ENCODE measurements at regions not wholly inside any gene's neighbourhood (a gene's known extent, or its start where the extent isn't known, plus 50 kb on each side); places are given as distances from the start of the nearest gene placed in this dataset.

DNA sequence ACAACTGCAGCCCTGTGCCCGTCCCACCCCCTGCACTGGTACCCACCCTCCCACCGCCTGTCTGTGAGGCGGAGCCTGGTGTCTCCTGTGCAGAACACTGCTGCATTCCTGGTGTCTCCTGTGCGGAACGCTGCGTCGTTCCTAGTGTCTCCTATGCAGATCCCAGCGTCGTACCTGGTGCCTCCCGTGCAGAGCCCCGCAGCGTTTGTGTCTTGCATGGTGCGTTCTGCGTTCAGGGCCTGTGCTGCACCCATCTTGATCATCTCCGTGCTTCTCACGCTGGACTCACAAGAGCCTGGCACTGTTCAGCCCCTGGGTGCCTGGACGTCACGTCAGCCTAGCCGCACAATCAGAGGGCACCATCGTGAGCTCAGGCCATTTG lies 248.6 kb upstream of the SALL3 start:
- H3K4me3 Mint-ChIP-seq, result no peak overlapping the region
- Histone ChIP-seq H3K4me3 (ENCODE audit: low read length) (no peak overlapping the region), H3K4me1 (ENCODE audit: control insufficient read depth in 2 of 2, insufficient read depth in 2 of 2, low read length in 2 of 2) (no peaks in the 10 kb centered on the region), H3K36me3 (ENCODE audit: control insufficient read depth in 2 of 3, insufficient read depth in 3 of 3, low read length in 3 of 3) (no peaks in the 10 kb centered on the region), H3K9me3 (ENCODE audit: control insufficient read depth in 2 of 3, low read length in 3 of 3) (no peaks in the 10 kb centered on the region), H3K27me3 (ENCODE audit: control insufficient read depth in 2 of 2, insufficient read depth in 2 of 2, low read length in 2 of 2) (no peaks in the 10 kb centered on the region), H3K27ac (ENCODE audit: low read depth, low read length) (no peak overlapping the region)
- no peak for DNase-seq
- peaks cover 0 to 1% (median 0%) of the 10 kb centered on the region in 11 donors for H3K9me3 Mint-ChIP-seq
- intact Hi-C loops (cut with micrococcal nuclease), result no loop called here
- no peak overlapping the region for H3K27ac Mint-ChIP-seq
- H3K4me1 Mint-ChIP-seq, result no peaks in the 10 kb centered on the region
- POLR2A ChIA-PET, result no interaction called here
- H3K27me3 Mint-ChIP-seq, result peaks cover 0 to 14% (median 0%) of the 10 kb centered on the region in 5 donors
- no peaks in the 10 kb centered on the region for H3K36me3 Mint-ChIP-seq
- ATAC-seq, result no peak
- CTCF ChIA-PET, result no interaction called here

DNA sequence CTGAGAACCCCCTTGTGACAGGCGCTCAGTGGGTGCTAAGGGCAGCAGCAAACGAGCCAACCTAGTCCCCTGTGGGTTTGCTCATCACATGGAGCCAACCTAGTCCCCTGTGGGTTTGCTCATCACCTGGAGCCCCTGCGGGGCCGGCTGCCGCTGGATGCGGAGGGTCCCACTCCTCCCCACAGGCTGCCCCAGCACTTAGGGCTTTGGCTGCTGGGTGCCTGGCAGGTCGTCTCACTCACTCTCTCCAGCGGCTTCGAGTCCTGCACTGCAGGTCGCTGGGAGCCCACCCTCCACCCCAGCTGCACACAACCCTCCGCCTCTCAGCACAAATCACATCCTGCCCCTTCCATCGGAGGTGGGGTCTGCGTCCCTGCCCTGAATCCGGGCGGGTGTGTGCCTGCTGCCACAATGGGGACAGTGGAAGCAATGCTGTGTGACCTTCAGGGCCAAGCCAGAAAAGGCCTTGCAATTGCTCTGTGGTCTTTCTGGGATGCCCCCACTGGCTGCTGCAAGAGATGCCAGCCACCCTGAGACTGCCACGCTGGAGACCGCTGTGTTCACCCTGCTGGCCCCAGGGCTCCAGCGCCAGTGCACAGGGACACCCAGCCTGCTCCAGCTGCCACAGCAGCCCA lies 248.1 kb upstream of the SALL3 start:
- no peaks in the 10 kb centered on the region for H3K4me1 Mint-ChIP-seq
- Histone ChIP-seq H3K4me1 (ENCODE audit: control insufficient read depth in 2 of 2, insufficient read depth in 2 of 2, low read length in 2 of 2) (no peaks in the 10 kb centered on the region), H3K36me3 (ENCODE audit: control insufficient read depth in 2 of 3, insufficient read depth in 3 of 3, low read length in 3 of 3) (no peaks in the 10 kb centered on the region), H3K4me3 (ENCODE audit: low read length) (no peak overlapping the region), H3K27ac (ENCODE audit: low read depth, low read length) (no peak overlapping the region), H3K27me3 (ENCODE audit: control insufficient read depth in 2 of 2, insufficient read depth in 2 of 2, low read length in 2 of 2) (no peaks in the 10 kb centered on the region), H3K9me3 (ENCODE audit: control insufficient read depth in 2 of 3, low read length in 3 of 3) (no peaks in the 10 kb centered on the region)
- H3K4me3 Mint-ChIP-seq, result no peak overlapping the region
- no peaks in the 10 kb centered on the region for H3K36me3 Mint-ChIP-seq
- CTCF ChIA-PET, result no interaction called here
- ATAC-seq, result no peak
- H3K9me3 Mint-ChIP-seq, result peaks cover 0 to 1% (median 0%) of the 10 kb centered on the region in 11 donors
- H3K27ac Mint-ChIP-seq, result no peak overlapping the region
- intact Hi-C loops (cut with micrococcal nuclease), result no loop called here
- POLR2A ChIA-PET, result no interaction called here
- H3K27me3 Mint-ChIP-seq, result peaks cover 0 to 14% (median 0%) of the 10 kb centered on the region in 5 donors
- DNase-seq, result no peak

DNA sequence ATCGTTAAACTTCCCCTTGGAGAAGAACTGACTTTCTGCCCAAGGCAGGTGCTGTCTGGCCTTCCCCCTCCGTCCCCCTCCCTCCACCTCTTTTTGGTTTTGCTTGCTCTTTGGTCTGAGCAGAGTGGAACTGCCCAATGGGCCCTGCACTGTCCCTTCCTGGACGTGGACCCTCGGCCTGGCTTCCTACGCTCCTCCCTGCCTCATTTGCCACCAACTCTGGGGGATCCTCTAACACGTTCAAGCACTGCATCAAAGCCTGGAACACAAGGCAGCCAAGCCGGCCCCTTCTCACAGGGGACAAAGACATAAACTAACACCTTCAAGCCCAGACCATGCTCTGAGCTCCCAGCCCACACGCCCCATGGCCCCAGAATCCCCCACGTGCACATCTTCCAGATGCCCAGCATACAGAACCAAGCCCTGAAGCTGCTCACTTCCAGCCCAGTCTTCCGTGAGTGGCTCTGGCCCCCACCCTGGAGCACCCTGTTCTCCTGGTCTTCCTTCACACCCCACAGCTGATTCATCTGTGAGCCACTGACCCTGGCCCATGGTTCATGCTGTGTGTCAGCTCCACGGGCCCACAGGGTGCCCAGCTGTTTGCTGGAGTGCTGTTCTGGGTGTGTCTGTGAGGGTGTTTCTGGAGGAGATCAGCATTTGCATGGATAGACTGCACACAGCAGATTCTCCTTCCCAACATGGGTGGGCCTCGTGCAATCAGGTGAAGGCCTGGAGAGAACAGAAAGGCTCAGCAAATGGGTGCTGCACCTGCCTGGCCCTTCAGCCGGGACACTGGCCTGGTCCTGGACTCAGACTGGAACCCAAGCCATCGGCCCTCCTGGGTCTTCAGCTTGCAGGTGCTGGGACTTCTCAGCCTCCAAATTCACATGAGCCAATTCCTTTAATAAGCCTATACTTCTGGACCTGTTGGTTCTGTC lies 247.1 kb upstream of the SALL3 start:
- ATAC-seq (no peak), DNase-seq (no peak)
- H3K4me1 ChIP-seq (ENCODE audit: control insufficient read depth in 2 of 2, insufficient read depth in 2 of 2, low read length in 2 of 2), result no peaks in the 10 kb centered on the region
- no peaks in the 10 kb centered on the region for H3K36me3 ChIP-seq (ENCODE audit: control insufficient read depth in 2 of 3, insufficient read depth in 3 of 3, low read length in 3 of 3)
- Mint-ChIP-seq H3K36me3 (no peaks in the 10 kb centered on the region), H3K9me3 (peaks cover 0 to 2% (median 0%) of the 10 kb centered on the region in 11 donors), H3K4me1 (peaks cover 0 to 2% (median 0%) of the 10 kb centered on the region in 7 donors), H3K27me3 (peaks cover 0 to 14% (median 0%) of the 10 kb centered on the region in 5 donors), H3K4me3 (no peak overlapping the region), H3K27ac (no peak overlapping the region)
- no peak overlapping the region for H3K27ac ChIP-seq (ENCODE audit: low read depth, low read length)
- no peaks in the 10 kb centered on the region for H3K9me3 ChIP-seq (ENCODE audit: control insufficient read depth in 2 of 3, low read length in 3 of 3)
- intact Hi-C loops (cut with micrococcal nuclease), result no loop called here
- no peaks in the 10 kb centered on the region for H3K27me3 ChIP-seq (ENCODE audit: control insufficient read depth in 2 of 2, insufficient read depth in 2 of 2, low read length in 2 of 2)
- ChIA-PET CTCF (no interaction called here), POLR2A (no interaction called here)
- H3K4me3 ChIP-seq (ENCODE audit: low read length), result no peak overlapping the region

DNA sequence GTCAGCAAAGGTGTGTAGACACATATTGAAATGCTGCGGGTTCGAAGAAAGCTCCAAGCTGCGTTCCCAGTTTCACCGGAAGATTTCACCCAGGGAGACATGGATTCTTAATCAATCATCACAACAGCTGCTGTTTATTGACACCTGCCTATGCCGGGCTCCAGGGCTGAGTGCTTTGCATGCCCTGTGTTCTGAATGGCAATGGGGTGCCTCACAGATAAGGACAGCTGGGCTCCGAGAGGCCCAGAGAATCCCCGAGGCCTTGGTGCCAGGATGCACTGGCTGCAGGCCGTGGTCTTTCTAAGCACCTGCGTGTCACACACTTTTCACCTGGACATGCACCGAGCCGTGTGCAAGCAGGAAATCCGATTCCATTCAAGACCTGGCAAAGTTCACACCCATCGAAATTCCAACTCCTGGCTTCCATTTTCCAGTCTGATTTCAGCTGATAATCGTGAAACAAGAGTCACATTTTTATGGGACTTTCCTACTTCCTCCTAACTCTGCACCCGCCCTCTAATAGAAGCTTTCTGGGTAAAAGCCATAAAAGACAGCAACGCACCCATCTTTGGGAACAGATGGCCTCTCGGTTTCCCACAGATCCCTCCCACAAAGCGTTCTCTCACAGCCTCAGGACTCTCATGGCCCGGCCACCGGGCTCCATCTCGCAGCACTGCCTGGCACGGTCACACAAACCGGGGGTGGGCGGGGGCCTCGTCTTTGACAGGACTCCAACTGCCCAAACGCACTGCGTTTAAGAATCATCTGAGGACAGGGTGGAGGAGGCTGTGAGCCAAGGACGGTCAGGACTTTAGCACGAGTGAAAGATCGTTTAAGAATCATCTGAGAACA lies 245.6 kb upstream of the SALL3 start:
- no peak overlapping the region for H3K4me3 Mint-ChIP-seq
- ChIA-PET POLR2A (no interaction called here), CTCF (no interaction called here)
- peaks cover 0 to 14% (median 0%) of the 10 kb centered on the region in 5 donors for H3K27me3 Mint-ChIP-seq
- no peaks in the 10 kb centered on the region for H3K36me3 Mint-ChIP-seq
- Histone ChIP-seq H3K36me3 (ENCODE audit: control insufficient read depth in 2 of 3, insufficient read depth in 3 of 3, low read length in 3 of 3) (no peaks in the 10 kb centered on the region), H3K27ac (ENCODE audit: low read depth, low read length) (no peak overlapping the region), H3K4me1 (ENCODE audit: control insufficient read depth in 2 of 2, insufficient read depth in 2 of 2, low read length in 2 of 2) (no peaks in the 10 kb centered on the region), H3K9me3 (ENCODE audit: control insufficient read depth in 2 of 3, low read length in 3 of 3) (no peaks in the 10 kb centered on the region), H3K4me3 (ENCODE audit: low read length) (no peak overlapping the region), H3K27me3 (ENCODE audit: control insufficient read depth in 2 of 2, insufficient read depth in 2 of 2, low read length in 2 of 2) (no peaks in the 10 kb centered on the region)
- H3K4me1 Mint-ChIP-seq, result peaks cover 0 to 2% (median 0%) of the 10 kb centered on the region in 7 donors
- no peak overlapping the region for H3K27ac Mint-ChIP-seq
- ATAC-seq (no peak), DNase-seq (no peak)
- H3K9me3 Mint-ChIP-seq, result peaks cover 0 to 2% (median 0%) of the 10 kb centered on the region in 11 donors
- intact Hi-C loops (cut with micrococcal nuclease), result no loop called here

DNA sequence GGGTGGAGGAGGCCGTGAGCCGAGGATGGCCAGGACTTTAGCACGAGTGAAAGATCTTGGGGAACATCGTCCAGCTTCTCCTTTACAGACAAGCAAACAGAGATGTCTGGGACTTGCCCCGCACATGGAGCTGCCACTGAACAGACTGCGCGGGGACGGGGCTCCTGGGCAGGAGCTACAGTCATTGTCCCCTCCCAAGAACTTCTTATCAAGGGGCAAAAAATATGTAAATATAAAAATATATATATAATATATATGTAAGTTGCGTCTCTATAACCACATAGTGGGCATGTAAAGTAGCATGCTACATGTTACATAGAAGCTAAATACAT lies 245.0 kb upstream of the SALL3 start:
- no peaks in the 10 kb centered on the region for H3K27me3 ChIP-seq (ENCODE audit: control insufficient read depth in 2 of 2, insufficient read depth in 2 of 2, low read length in 2 of 2)
- H3K4me1 ChIP-seq (ENCODE audit: control insufficient read depth in 2 of 2, insufficient read depth in 2 of 2, low read length in 2 of 2), result no peaks in the 10 kb centered on the region
- H3K4me1 Mint-ChIP-seq, result peaks cover 0 to 2% (median 0%) of the 10 kb centered on the region in 7 donors
- no peak overlapping the region for H3K27ac Mint-ChIP-seq
- H3K36me3 Mint-ChIP-seq, result no peaks in the 10 kb centered on the region
- no peaks in the 10 kb centered on the region for H3K36me3 ChIP-seq (ENCODE audit: control insufficient read depth in 2 of 3, insufficient read depth in 3 of 3, low read length in 3 of 3)
- no peak for ATAC-seq
- POLR2A ChIA-PET, result no interaction called here
- H3K4me3 Mint-ChIP-seq, result no peak overlapping the region
- CTCF ChIA-PET, result no interaction called here
- intact Hi-C loops (cut with micrococcal nuclease), result no loop called here
- no peak overlapping the region for H3K4me3 ChIP-seq (ENCODE audit: low read length)
- no peak for DNase-seq
- H3K9me3 ChIP-seq (ENCODE audit: control insufficient read depth in 2 of 3, low read length in 3 of 3), result no peaks in the 10 kb centered on the region
- peaks cover 0 to 17% (median 0%) of the 10 kb centered on the region in 5 donors for H3K27me3 Mint-ChIP-seq
- H3K9me3 Mint-ChIP-seq, result peaks cover 0 to 3% (median 0%) of the 10 kb centered on the region in 11 donors
- H3K27ac ChIP-seq (ENCODE audit: low read depth, low read length), result no peak overlapping the region

DNA sequence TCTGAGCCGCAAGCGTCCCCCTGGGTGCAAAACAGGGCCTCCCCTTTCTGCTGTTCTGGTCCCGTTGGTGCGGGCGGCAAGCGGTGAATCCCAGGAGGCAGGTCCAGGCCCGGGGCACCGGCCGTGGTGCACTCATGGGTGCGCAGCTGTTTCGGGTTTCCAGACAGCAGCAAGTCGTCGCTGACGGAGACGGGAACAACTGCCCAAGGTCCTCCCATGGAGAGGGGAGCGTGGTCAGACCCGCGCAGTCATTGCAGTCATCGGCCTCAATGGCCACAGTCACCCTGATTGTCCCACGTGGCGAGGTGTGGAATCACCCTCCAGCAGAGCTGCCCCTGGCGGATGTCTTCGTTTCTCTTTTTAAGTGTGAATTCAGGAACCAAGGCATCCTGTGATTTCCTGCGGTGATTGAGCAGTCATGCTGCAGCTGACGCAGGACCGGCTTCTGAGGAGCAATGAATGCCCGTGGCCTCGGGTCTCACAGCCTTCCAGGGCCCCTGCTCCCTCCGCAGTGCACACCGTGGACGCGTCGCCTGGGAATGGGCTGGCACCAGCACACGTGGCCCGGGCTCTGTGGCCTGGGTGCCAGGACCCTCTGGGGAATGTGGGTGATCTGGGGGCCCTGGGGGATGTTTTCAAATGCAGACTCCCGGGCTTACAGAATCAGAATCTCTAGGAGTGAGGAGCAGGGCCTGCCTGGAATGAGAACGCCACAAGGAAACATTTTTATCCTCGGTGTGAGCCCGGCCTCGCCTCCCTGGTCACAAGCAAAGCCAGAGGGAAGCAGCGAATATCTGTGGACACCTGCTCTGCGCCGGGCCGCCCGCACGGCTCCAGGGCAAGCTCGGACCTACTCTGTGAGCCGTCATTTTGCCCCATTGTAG lies 244.2 kb upstream of the SALL3 start:
- Histone ChIP-seq H3K4me1 (ENCODE audit: control insufficient read depth in 2 of 2, insufficient read depth in 2 of 2, low read length in 2 of 2) (no peaks in the 10 kb centered on the region), H3K27me3 (ENCODE audit: control insufficient read depth in 2 of 2, insufficient read depth in 2 of 2, low read length in 2 of 2) (no peaks in the 10 kb centered on the region), H3K9me3 (ENCODE audit: control insufficient read depth in 2 of 3, low read length in 3 of 3) (no peaks in the 10 kb centered on the region), H3K4me3 (ENCODE audit: low read length) (no peak overlapping the region), H3K36me3 (ENCODE audit: control insufficient read depth in 2 of 3, insufficient read depth in 3 of 3, low read length in 3 of 3) (no peaks in the 10 kb centered on the region), H3K27ac (ENCODE audit: low read depth, low read length) (no peak overlapping the region)
- DNase-seq (no peak), ATAC-seq (no peak)
- Mint-ChIP-seq H3K27me3 (peaks cover 0 to 14% (median 0%) of the 10 kb centered on the region in 5 donors), H3K4me1 (peaks cover 0 to 2% (median 0%) of the 10 kb centered on the region in 7 donors), H3K4me3 (no peak overlapping the region), H3K9me3 (peaks cover 0 to 3% (median 0%) of the 10 kb centered on the region in 11 donors), H3K27ac (no peak overlapping the region), H3K36me3 (no peaks in the 10 kb centered on the region)
- CTCF ChIA-PET, result no interaction called here
- intact Hi-C loops (cut with micrococcal nuclease), result no loop called here
- POLR2A ChIA-PET, result no interaction called here
